ENCODE measurements at regions not wholly inside any gene's neighbourhood (a gene's known extent, or its start where the extent isn't known, plus 50 kb on each side); places are given as distances from the start of the nearest gene placed in this dataset.

DNA sequence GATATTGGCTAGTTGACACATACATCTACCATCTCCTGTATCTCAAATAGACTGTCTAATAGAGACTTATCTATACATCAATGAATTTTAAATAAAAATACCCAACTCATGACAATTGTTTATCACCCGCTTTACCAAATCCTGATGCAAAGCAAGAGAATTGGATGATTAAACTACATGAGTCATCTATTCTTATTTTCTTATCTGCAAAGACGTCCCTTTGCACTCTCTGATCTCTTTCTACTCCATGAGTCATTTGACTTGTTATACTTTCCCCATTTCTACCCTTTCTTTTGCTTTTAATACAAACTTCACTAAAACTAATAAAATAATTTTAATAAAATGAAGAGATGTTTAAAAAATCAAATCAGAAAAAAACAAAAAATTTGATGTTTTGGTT lies 261.7 kb upstream of the MAP2 start:
- TF ChIP-seq POLR2AphosphoS5 (IDR thresholded peaks at IDR 0.05; ENCODE audit: low read depth, low read length) (no peak), TAF1 (IDR thresholded peaks at IDR 0.05; ENCODE audit: borderline replicate concordance, insufficient read depth, low read length) (no peak), SIN3A (IDR thresholded peaks at IDR 0.05; ENCODE audit: borderline replicate concordance, insufficient read depth, low read length) (no peak)
- TF ChIP-seq, protein P1, sequence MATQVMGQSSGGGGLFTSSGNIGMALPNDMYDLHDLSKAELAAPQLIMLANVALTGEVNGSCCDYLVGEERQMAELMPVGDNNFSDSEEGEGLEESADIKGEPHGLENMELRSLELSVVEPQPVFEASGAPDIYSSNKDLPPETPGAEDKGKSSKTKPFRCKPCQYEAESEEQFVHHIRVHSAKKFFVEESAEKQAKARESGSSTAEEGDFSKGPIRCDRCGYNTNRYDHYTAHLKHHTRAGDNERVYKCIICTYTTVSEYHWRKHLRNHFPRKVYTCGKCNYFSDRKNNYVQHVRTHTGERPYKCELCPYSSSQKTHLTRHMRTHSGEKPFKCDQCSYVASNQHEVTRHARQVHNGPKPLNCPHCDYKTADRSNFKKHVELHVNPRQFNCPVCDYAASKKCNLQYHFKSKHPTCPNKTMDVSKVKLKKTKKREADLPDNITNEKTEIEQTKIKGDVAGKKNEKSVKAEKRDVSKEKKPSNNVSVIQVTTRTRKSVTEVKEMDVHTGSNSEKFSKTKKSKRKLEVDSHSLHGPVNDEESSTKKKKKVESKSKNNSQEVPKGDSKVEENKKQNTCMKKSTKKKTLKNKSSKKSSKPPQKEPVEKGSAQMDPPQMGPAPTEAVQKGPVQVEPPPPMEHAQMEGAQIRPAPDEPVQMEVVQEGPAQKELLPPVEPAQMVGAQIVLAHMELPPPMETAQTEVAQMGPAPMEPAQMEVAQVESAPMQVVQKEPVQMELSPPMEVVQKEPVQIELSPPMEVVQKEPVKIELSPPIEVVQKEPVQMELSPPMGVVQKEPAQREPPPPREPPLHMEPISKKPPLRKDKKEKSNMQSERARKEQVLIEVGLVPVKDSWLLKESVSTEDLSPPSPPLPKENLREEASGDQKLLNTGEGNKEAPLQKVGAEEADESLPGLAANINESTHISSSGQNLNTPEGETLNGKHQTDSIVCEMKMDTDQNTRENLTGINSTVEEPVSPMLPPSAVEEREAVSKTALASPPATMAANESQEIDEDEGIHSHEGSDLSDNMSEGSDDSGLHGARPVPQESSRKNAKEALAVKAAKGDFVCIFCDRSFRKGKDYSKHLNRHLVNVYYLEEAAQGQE (IDR thresholded peaks at IDR 0.05; ENCODE audit: insufficient read depth in 1 of 2, low read depth in 2 of 2, low read length in 2 of 2): no peak

Measured in PFSK-1 (cell line).